ENCODE measurements at regions not wholly inside any gene's neighbourhood (a gene's known extent, or its start where the extent isn't known, plus 50 kb on each side); places are given as distances from the start of the nearest gene placed in this dataset.

DNA sequence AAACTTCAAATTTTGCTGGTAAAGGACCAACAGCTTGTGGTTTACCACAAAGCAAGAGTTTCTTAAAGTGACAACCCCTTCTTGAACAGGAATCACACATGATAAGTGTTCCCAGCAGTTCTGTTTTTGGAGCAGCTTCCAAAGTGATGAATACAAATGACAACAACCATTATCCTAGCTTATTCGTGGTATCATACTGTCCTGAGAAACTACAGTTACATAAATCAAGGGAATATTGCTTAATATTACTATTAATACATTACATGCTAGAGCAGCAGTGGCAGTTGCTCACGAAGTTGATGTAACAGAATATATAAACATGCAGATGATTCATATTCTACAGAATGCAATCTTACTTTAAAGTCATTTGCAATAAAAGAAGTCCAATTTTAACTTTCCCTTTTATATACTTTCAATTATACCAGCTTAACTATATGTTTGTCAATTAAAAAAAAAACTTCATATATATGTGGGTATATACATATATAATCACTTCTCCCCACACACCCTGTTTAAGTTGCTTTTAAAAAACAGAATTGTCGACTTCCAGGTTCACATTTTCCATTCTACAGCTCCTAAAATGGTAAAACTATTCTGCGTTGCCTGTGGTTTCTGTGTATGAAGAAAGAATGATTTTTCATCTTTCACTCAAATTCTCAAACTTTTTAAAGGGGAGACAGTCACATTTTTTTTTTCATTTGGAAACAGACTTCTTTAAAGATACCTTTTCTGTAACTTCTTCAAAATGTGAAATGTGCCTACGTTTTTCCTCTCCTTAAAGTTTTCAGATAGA is 713.6 kb downstream of the TDRD15 start:
- H2AFZ ChIP-seq (ENCODE audit: low read depth, low read length, poor library complexity, severe bottlenecking), result no peak overlapping the region
- H3K9me3 ChIP-seq (ENCODE audit: control insufficient read depth in 1 of 2, insufficient read depth in 1 of 2, low read depth in 1 of 2, low read length in 2 of 2), result peaks cover 14 to 18% of the 10 kb centered on the region in 2 experiments; a peak in 2 of 4 replicates
- no peak for ATAC-seq
- H3K4me2 ChIP-seq (ENCODE audit: low read length), result no peak overlapping the region
- H3K4me1 ChIP-seq (ENCODE audit: control insufficient read depth in 1 of 2, insufficient read depth in 2 of 2, low read length in 2 of 2), result no peaks in the 10 kb centered on the region
- H3K79me2 ChIP-seq (ENCODE audit: insufficient read depth, low read length), result no peaks in the 10 kb centered on the region
- no peak overlapping the region for H3K9ac ChIP-seq (ENCODE audit: low read length)
- intact Hi-C loops (cut with micrococcal nuclease), result no loop called here
- no peaks in the 10 kb centered on the region for H3K27me3 ChIP-seq (ENCODE audit: insufficient read depth, low read length)
- no peaks in the 10 kb centered on the region for H3K36me3 ChIP-seq (ENCODE audit: control insufficient read depth in 1 of 2, insufficient read depth in 2 of 2, low read length in 2 of 2)
- ChIA-PET POLR2A (no interaction called here), CTCF (no interaction called here), RAD21 (ENCODE audit: low non-redundant PET in 1 of 2, low total read pairs in 2 of 2, uncharacterized antibody in 2 of 2, unreplicated experiment in 2 of 2) (no interaction called here)
- H3K4me3 ChIP-seq (replicated peaks in 1 of 2; ENCODE audit: low read depth in 1 of 2, low read length in 2 of 2), result no peak overlapping the region
- H3K9me2 ChIP-seq (ENCODE audit: insufficient read depth), result no peaks in the 10 kb centered on the region
- TF ChIP-seq ZNF274 (IDR thresholded peaks at IDR 0.05; ENCODE audit: low read depth, low read length) (no peak), POLR2A (IDR thresholded peaks at IDR 0.05; ENCODE audit: borderline replicate concordance, extremely low read depth, insufficient read depth, insufficient read length) (no peak), CEBPB (IDR thresholded peaks at IDR 0.05; ENCODE audit: low read depth) (no peak), EZH2phosphoT487 (IDR thresholded peaks at IDR 0.05; ENCODE audit: borderline replicate concordance) (no peak), EZH2 (IDR thresholded peaks at IDR 0.05) (no peak), RAD21 (IDR thresholded peaks at IDR 0.05; ENCODE audit: low read depth) (no peak), EGR1 (IDR thresholded peaks at IDR 0.05; ENCODE audit: low read depth) (no peak), YY1 (IDR thresholded peaks at IDR 0.05; ENCODE audit: extremely low read depth, insufficient replicate concordance, low read depth, low read length) (no peak), CBX3 (IDR thresholded peaks at IDR 0.05; ENCODE audit: low read depth) (no peak), SP1 (IDR thresholded peaks at IDR 0.05; ENCODE audit: low read depth) (no peak), TCF7L2 (IDR thresholded peaks at IDR 0.05; ENCODE audit: borderline replicate concordance, extremely low read depth, insufficient read depth, insufficient read length) (no peak), POLR2AphosphoS5 (IDR thresholded peaks at IDR 0.05; ENCODE audit: low read depth, low read length) (no peak), JUND (IDR thresholded peaks at IDR 0.05) (no peak), ELF1 (IDR thresholded peaks at IDR 0.05; ENCODE audit: borderline replicate concordance, low read depth) (no peak), SRF (IDR thresholded peaks at IDR 0.05; ENCODE audit: low read depth) (no peak)
- TF ChIP-seq, protein P1, sequence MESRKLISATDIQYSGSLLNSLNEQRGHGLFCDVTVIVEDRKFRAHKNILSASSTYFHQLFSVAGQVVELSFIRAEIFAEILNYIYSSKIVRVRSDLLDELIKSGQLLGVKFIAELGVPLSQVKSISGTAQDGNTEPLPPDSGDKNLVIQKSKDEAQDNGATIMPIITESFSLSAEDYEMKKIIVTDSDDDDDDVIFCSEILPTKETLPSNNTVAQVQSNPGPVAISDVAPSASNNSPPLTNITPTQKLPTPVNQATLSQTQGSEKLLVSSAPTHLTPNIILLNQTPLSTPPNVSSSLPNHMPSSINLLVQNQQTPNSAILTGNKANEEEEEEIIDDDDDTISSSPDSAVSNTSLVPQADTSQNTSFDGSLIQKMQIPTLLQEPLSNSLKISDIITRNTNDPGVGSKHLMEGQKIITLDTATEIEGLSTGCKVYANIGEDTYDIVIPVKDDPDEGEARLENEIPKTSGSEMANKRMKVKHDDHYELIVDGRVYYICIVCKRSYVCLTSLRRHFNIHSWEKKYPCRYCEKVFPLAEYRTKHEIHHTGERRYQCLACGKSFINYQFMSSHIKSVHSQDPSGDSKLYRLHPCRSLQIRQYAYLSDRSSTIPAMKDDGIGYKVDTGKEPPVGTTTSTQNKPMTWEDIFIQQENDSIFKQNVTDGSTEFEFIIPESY (IDR thresholded peaks at IDR 0.05; ENCODE audit: extremely low read depth, insufficient replicate concordance, low read length), result no peak
- TF ChIP-seq, protein P2, sequence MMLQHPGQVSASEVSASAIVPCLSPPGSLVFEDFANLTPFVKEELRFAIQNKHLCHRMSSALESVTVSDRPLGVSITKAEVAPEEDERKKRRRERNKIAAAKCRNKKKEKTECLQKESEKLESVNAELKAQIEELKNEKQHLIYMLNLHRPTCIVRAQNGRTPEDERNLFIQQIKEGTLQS (IDR thresholded peaks at IDR 0.05), result no peak
- TF ChIP-seq, protein P3, sequence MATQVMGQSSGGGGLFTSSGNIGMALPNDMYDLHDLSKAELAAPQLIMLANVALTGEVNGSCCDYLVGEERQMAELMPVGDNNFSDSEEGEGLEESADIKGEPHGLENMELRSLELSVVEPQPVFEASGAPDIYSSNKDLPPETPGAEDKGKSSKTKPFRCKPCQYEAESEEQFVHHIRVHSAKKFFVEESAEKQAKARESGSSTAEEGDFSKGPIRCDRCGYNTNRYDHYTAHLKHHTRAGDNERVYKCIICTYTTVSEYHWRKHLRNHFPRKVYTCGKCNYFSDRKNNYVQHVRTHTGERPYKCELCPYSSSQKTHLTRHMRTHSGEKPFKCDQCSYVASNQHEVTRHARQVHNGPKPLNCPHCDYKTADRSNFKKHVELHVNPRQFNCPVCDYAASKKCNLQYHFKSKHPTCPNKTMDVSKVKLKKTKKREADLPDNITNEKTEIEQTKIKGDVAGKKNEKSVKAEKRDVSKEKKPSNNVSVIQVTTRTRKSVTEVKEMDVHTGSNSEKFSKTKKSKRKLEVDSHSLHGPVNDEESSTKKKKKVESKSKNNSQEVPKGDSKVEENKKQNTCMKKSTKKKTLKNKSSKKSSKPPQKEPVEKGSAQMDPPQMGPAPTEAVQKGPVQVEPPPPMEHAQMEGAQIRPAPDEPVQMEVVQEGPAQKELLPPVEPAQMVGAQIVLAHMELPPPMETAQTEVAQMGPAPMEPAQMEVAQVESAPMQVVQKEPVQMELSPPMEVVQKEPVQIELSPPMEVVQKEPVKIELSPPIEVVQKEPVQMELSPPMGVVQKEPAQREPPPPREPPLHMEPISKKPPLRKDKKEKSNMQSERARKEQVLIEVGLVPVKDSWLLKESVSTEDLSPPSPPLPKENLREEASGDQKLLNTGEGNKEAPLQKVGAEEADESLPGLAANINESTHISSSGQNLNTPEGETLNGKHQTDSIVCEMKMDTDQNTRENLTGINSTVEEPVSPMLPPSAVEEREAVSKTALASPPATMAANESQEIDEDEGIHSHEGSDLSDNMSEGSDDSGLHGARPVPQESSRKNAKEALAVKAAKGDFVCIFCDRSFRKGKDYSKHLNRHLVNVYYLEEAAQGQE (IDR thresholded peaks at IDR 0.05; ENCODE audit: low read depth), result no peak
- TF ChIP-seq, protein P4, sequence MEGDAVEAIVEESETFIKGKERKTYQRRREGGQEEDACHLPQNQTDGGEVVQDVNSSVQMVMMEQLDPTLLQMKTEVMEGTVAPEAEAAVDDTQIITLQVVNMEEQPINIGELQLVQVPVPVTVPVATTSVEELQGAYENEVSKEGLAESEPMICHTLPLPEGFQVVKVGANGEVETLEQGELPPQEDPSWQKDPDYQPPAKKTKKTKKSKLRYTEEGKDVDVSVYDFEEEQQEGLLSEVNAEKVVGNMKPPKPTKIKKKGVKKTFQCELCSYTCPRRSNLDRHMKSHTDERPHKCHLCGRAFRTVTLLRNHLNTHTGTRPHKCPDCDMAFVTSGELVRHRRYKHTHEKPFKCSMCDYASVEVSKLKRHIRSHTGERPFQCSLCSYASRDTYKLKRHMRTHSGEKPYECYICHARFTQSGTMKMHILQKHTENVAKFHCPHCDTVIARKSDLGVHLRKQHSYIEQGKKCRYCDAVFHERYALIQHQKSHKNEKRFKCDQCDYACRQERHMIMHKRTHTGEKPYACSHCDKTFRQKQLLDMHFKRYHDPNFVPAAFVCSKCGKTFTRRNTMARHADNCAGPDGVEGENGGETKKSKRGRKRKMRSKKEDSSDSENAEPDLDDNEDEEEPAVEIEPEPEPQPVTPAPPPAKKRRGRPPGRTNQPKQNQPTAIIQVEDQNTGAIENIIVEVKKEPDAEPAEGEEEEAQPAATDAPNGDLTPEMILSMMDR (IDR thresholded peaks at IDR 0.05 in 2 of 3, conservative IDR thresholded peaks at IDR 0.05 in 1 of 3; ENCODE audit: borderline replicate concordance in 1 of 3, insufficient read depth in 1 of 3, low read depth in 2 of 3, low read length in 2 of 3), result no peak
- TF ChIP-seq, protein P5, sequence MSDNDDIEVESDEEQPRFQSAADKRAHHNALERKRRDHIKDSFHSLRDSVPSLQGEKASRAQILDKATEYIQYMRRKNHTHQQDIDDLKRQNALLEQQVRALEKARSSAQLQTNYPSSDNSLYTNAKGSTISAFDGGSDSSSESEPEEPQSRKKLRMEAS (IDR thresholded peaks at IDR 0.05), result no peak
- no peaks in the 10 kb centered on the region for H4K20me1 ChIP-seq (ENCODE audit: insufficient read depth)
- no peak for DNase-seq (ENCODE audit: low read depth, low spot score)
- H3K27ac ChIP-seq (ENCODE audit: low read depth, low read length), result no peak overlapping the region
- BruUV-seq (replicated peaks), result no TSS peak
